IMR-90 (cell line): ENCODE measurements at regions not wholly inside any gene's neighbourhood (a gene's known extent, or its start where the extent isn't known, plus 50 kb on each side); places are given as distances from the start of the nearest gene placed in this dataset.

Experiments
- ATAC-seq: fragments of 200-7000 bp; cut with Tn5 transposase; 2 replicates; pipeline ENCODE4 v1.9.1; 2020; ENCODE audit warnings: low read depth, mild to moderate bottlenecking, moderate library complexity
- BruUV-seq: library from RNA; stranded (reverse); fragments of 400-500 nt; replicated peaks from 2 replicates; lab custom pipeline; 2021; lab: Mats Ljungman, UMichigan
- CTCF ChIA-PET: fragments of 300-600 bp; formaldehyde crosslinking; extraction: SDS; loops from one replicate; lab custom pipeline; 2021; ENCODE audit warnings: antibody characterized with exemption; lab: Yijun Ruan, JAX
- POLR2A ChIA-PET: fragments of 300-600 bp; sonication (Branson Sonifier 250); formaldehyde crosslinking; loops from one replicate; lab custom pipeline; 2022; ENCODE audit warnings: antibody characterized with exemption; ENCODE audit not compliant: unreplicated experiment; lab: Charles Lee
- DNase-seq: peaks from one replicate; pipeline ENCODE4 v3.0.0; 2013
- H2AFZ ChIP-seq: replicated peaks from 2 replicates; pipeline ENCODE3; 2013; ENCODE audit warnings: low read length, mild to moderate bottlenecking; ENCODE audit not compliant: poor library complexity
- H2AK5ac ChIP-seq: 2 replicates; pipeline ENCODE4 v1.6.1; 2013; ENCODE audit warnings: low read depth, low read length, inconsistent platforms
- H2AK9ac ChIP-seq: replicated peaks from 2 replicates; pipeline ENCODE3; 2013; ENCODE audit warnings: mild to moderate bottlenecking, low read depth, low read length, moderate library complexity; ENCODE audit not compliant: poor library complexity
- H2BK120ac ChIP-seq: 2 replicates; pipeline ENCODE4 v1.6.1; 2013; ENCODE audit warnings: low read depth, low read length, inconsistent platforms
- H2BK15ac ChIP-seq: 3 replicates; pipeline ENCODE4 v1.6.1; 2013; ENCODE audit warnings: low read depth, low read length, inconsistent platforms
- H2BK20ac ChIP-seq: 2 replicates; pipeline ENCODE4 v1.6.1; 2013; ENCODE audit warnings: low read depth, mild to moderate bottlenecking, inconsistent platforms, low read length, moderate library complexity
- H2BK5ac ChIP-seq: 2 replicates; pipeline ENCODE4 v1.6.1; 2013; ENCODE audit warnings: mild to moderate bottlenecking, low read depth, low read length, inconsistent platforms; ENCODE audit not compliant: poor library complexity, severe bottlenecking
- H3K14ac ChIP-seq: replicated peaks from 2 replicates; pipeline ENCODE4 v1.6.1; 2013; ENCODE audit warnings: low read depth, low read length, inconsistent platforms
- H3K18ac ChIP-seq: 2 replicates; pipeline ENCODE4 v1.6.1; 2013; ENCODE audit warnings: low read depth, low read length, control low read depth
- H3K23ac ChIP-seq: 2 replicates; pipeline ENCODE4 v1.6.1; 2013; ENCODE audit warnings: low read depth, low read length, inconsistent platforms
- H3K27ac ChIP-seq: 2 replicates; pipeline ENCODE4 v1.5.1; 2013; ENCODE audit warnings: mild to moderate bottlenecking, control low read depth, low read length; ENCODE audit not compliant: insufficient read depth
- H3K27me3 ChIP-seq: 2 replicates; pipeline ENCODE4 v1.6.1; 2013; ENCODE audit warnings: low read length; ENCODE audit not compliant: control insufficient read depth, insufficient read depth
- H3K36me3 ChIP-seq: 2 replicates; pipeline ENCODE4 v1.6.1; 2013; ENCODE audit warnings: low read length, mixed read lengths; ENCODE audit not compliant: control insufficient read depth, insufficient read depth
- H3K4ac ChIP-seq: 2 replicates; pipeline ENCODE4 v1.6.1; 2013; ENCODE audit warnings: low read depth, low read length, inconsistent platforms
- H3K4me1 ChIP-seq: 2 replicates; pipeline ENCODE4 v1.6.1; 2013; ENCODE audit warnings: low read length, mixed read lengths; ENCODE audit not compliant: control insufficient read depth, insufficient read depth
- H3K4me2 ChIP-seq: 2 replicates; pipeline ENCODE4 v1.6.1; 2013; ENCODE audit warnings: low read depth, mild to moderate bottlenecking, control low read depth, low read length, moderate library complexity
- H3K4me3 ChIP-seq: 2 replicates; pipeline ENCODE4 v1.5.1; 2013; ENCODE audit warnings: low read depth, mild to moderate bottlenecking, control low read depth, low read length, moderate library complexity; ENCODE audit not compliant: insufficient read depth
- H3K56ac ChIP-seq: 2 replicates; pipeline ENCODE4 v1.6.1; 2013; ENCODE audit warnings: low read length, inconsistent platforms; ENCODE audit not compliant: insufficient read depth; ENCODE audit errors: extremely low read depth
- H3K79me1 ChIP-seq, 2 experiments: 2 replicates each; pipeline ENCODE4 v1.6.1; 2013; ENCODE audit warnings: low read length in 2 of 2, inconsistent platforms in 1 of 2, low read depth in 1 of 2
- H3K9ac ChIP-seq: 2 replicates; pipeline ENCODE4 v1.6.1; 2013; ENCODE audit warnings: low read depth, low read length, control low read depth
- H3K9me1 ChIP-seq: 2 replicates; pipeline ENCODE4 v1.6.1; 2013; ENCODE audit warnings: low read length, inconsistent platforms; ENCODE audit not compliant: insufficient read depth
- H3K9me3 ChIP-seq: 2 replicates; pipeline ENCODE4 v1.6.1; 2013; ENCODE audit warnings: low read length; ENCODE audit not compliant: control insufficient read depth, insufficient read depth
- H4K20me1 ChIP-seq: 2 replicates; pipeline ENCODE4 v1.6.1; 2013; ENCODE audit warnings: low read length, inconsistent platforms; ENCODE audit not compliant: insufficient read depth
- H4K5ac ChIP-seq: 2 replicates; pipeline ENCODE4 v1.6.1; 2013; ENCODE audit warnings: mild to moderate bottlenecking, low read depth, low read length, control low read depth
- H4K8ac ChIP-seq, 2 experiments: 2 replicates each; pipeline ENCODE4 v1.6.1; 2013; ENCODE audit warnings: low read depth in 2 of 2, low read length in 2 of 2, control low read depth in 1 of 2, inconsistent platforms in 1 of 2
- H4K91ac ChIP-seq: 2 replicates; pipeline ENCODE4 v1.6.1; 2013; ENCODE audit warnings: low read depth, low read length, inconsistent platforms; ENCODE audit not compliant: insufficient read depth
- BHLHE40 ChIP-seq: fragments of 150-350 bp; IDR thresholded peaks from 2 replicates; pipeline ENCODE4 v1.6.1; 2016; ENCODE audit warnings: mild to moderate bottlenecking, low read depth, low read length
- CEBPB ChIP-seq: IDR thresholded peaks from 2 replicates; pipeline ENCODE4 v1.6.1; 2012; ENCODE audit warnings: low read depth, low read length, improper control_type of control experiment
- CHD1 ChIP-seq: IDR thresholded peaks from 2 replicates; pipeline ENCODE4 v1.6.1; 2012; ENCODE audit warnings: low read depth, low read length, improper control_type of control experiment
- CTCF ChIP-seq: conservative IDR thresholded peaks from 2 replicates; pipeline ENCODE4 v1.5.1; 2012; ENCODE audit warnings: mild to moderate bottlenecking, low read depth, low read length, improper control_type of control experiment
- MAZ ChIP-seq: IDR thresholded peaks from 2 replicates; pipeline ENCODE4 v1.6.1; 2012; ENCODE audit warnings: low read depth, mild to moderate bottlenecking, low read length, improper control_type of control experiment, moderate library complexity, borderline replicate concordance
- MXI1 ChIP-seq: IDR thresholded peaks from 2 replicates; pipeline ENCODE4 v1.6.1; 2012; ENCODE audit warnings: low read depth, mild to moderate bottlenecking, low read length, moderate library complexity, borderline replicate concordance
- NFE2L2 ChIP-seq: fragments of 150-350 bp; IDR thresholded peaks from 2 replicates; pipeline ENCODE4 v1.6.1; 2016; ENCODE audit warnings: low read depth, mild to moderate bottlenecking, low read length
- RAD21 ChIP-seq: IDR thresholded peaks from 2 replicates; pipeline ENCODE4 v1.6.1; 2012; ENCODE audit warnings: low read length, improper control_type of control experiment
- RFX5 ChIP-seq: IDR thresholded peaks from 2 replicates; pipeline ENCODE4 v1.8.0; 2012; ENCODE audit warnings: low read depth, mild to moderate bottlenecking, low read length, moderate library complexity
- SMC3 ChIP-seq: fragments of 150-350 bp; IDR thresholded peaks from 2 replicates; pipeline ENCODE4 v1.6.1; 2016; ENCODE audit warnings: low read depth, mild to moderate bottlenecking, antibody characterized with exemption, low read length, moderate library complexity
- USF2 ChIP-seq: fragments of 150-350 bp; IDR thresholded peaks from 2 replicates; pipeline ENCODE4 v1.6.1; 2017; ENCODE audit warnings: mild to moderate bottlenecking, antibody characterized with exemption, low read length, low read depth
- WGBS, 2 experiments: methylation state at CpG; one replicate each; pipeline versions ENCODE4 v1.1.5 to v1.1.7; 2013; ENCODE audit warnings: missing lambda C conversion rate in 2 of 2; ENCODE audit not compliant: insufficient read length in 1 of 2; ENCODE audit errors: extremely low coverage in 2 of 2; 5-methylcytosine and 5-hydroxymethylcytosine counted together
- dilution Hi-C: fragments of 300-500 bp; cut with HindIII; formaldehyde crosslinking; loops from one replicate; pipeline ENCODE4 v1.14.3; 2018; ENCODE audit warnings: low sequenced_read_pairs; ENCODE audit not compliant: unreplicated experiment
- in situ Hi-C: fragments of 300-500 bp; cut with MboI; formaldehyde crosslinking; loops from 3 replicates; pipeline ENCODE4 v1.14.3; 2019; ENCODE audit warnings: low sequenced_read_pairs, inconsistent platforms, mixed read lengths
- intact Hi-C: fragments of 100-400 bp; cut with micrococcal nuclease; formaldehyde crosslinking; loops from 2 replicates; pipeline ENCODE4 v1.10.0; 2022
- TF ChIP-seq, protein P1 (sequence below): fragments of 150-350 bp; IDR thresholded peaks from 2 replicates; pipeline ENCODE4 v1.6.1; 2016; ENCODE audit warnings: low read depth, mild to moderate bottlenecking, low read length, moderate library complexity, borderline replicate concordance

GRCh38 chr3:163582967-163583366, 1495.3 kb downstream of the SI start:
- DNase-seq: no peak
- Histone ChIP-seq H2BK15ac (no peak overlapping the region), H3K27ac (no peak overlapping the region), H4K20me1 (no peaks in the 10 kb centered on the region), H3K9ac (no peak overlapping the region), H3K79me1 (no peaks in the 10 kb centered on the region), H3K4me3 (no peak overlapping the region), H4K8ac (no peak overlapping the region), H2BK5ac (no peak overlapping the region), H3K4ac (no peak overlapping the region), H3K4me1 (no peaks in the 10 kb centered on the region), H3K18ac (no peak overlapping the region), H3K23ac (no peak overlapping the region), H2AFZ (no peak overlapping the region), H2AK9ac (no peak overlapping the region), H4K91ac (no peak overlapping the region), H2BK20ac (no peak overlapping the region), H3K36me3 (no peaks in the 10 kb centered on the region), H3K14ac (no peak overlapping the region), H2BK120ac (no peak overlapping the region), H3K9me1 (no peaks in the 10 kb centered on the region), H3K56ac (no peak overlapping the region), H3K4me2 (no peak overlapping the region), H4K5ac (no peak overlapping the region), H3K9me3 (peaks cover 3% of the 10 kb centered on the region; the same call in 1 of the 2 replicates), H3K27me3 (no peaks in the 10 kb centered on the region), H2AK5ac (no peak overlapping the region)
- no TSS peak for BruUV-seq
- no peak for ATAC-seq
- CTCF ChIA-PET: no interaction called here
- TF ChIP-seq RFX5 (no peak), RAD21 (no peak), USF2 (no peak), SMC3 (no peak), MAZ (no peak), CEBPB (no peak), CHD1 (no peak), BHLHE40 (no peak), CTCF (no peak), NFE2L2 (no peak), MXI1 (no peak)
- TF ChIP-seq, protein P1, sequence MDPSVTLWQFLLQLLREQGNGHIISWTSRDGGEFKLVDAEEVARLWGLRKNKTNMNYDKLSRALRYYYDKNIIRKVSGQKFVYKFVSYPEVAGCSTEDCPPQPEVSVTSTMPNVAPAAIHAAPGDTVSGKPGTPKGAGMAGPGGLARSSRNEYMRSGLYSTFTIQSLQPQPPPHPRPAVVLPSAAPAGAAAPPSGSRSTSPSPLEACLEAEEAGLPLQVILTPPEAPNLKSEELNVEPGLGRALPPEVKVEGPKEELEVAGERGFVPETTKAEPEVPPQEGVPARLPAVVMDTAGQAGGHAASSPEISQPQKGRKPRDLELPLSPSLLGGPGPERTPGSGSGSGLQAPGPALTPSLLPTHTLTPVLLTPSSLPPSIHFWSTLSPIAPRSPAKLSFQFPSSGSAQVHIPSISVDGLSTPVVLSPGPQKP: no peak
- no CpG with 5 or more reads among the region's 1 CpG for WGBS, 2 experiments
- POLR2A ChIA-PET: no interaction called here
- in situ Hi-C loops (no loop called here), dilution Hi-C loops (no loop called here), intact Hi-C loops (no loop called here)
